ENCODE measurements at regions not wholly inside any gene's neighbourhood (a gene's known extent, or its start where the extent isn't known, plus 50 kb on each side); places are given as distances from the start of the nearest gene placed in this dataset.
"Not testable (repeated sequence)": the region's sequence is repeated elsewhere in the genome, so short reads cannot be mapped to it uniquely, and the experiment has no call there.

DNA sequence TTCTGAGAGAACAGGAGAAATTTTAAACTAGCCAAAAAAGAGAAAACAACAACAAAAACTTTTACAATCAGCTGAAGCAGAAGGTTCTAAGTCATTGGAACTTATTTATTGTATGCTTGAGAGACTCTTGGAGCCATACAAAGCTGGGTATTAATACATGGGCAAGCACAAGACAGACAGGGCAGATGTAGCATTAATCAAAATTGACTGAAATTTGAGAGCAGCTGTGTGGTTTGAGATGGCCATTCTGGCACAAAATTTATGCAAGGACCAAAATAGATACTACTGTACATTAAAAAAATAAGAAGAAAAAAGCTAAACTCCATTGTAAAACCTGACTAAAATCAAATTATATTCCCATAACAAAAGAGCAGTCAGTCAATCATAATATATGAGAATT is 892.5 kb downstream of the PLA2G4A start:
- no peak for DNase-seq
- no peak overlapping the region for H3K4me3 ChIP-seq (ENCODE audit: low read length)
- no peaks in the 10 kb centered on the region for H3K36me3 ChIP-seq (ENCODE audit: control insufficient read depth, insufficient read depth, low read length)
- no peaks in the 10 kb centered on the region for H3K9me3 ChIP-seq (ENCODE audit: control insufficient read depth, low read depth, low read length)
- no peak overlapping the region for H3K27ac ChIP-seq (ENCODE audit: low read length)
- no peaks in the 10 kb centered on the region for H3K27me3 ChIP-seq (ENCODE audit: control insufficient read depth, insufficient read depth, low read length)
- no peaks in the 10 kb centered on the region for H3K4me1 ChIP-seq (ENCODE audit: control insufficient read depth, insufficient read depth, low read length)

- WGBS (ENCODE audit: insufficient coverage, low lambda C conversion rate) = 75% methylated on average over 2 of the region's 2 CpGs
- Histone ChIP-seq H3K4me1 (ENCODE audit: control insufficient read depth, insufficient read depth, low read length) (no peaks in the 10 kb centered on the region), H3K27me3 (ENCODE audit: control insufficient read depth, insufficient read depth, low read length) (no peaks in the 10 kb centered on the region), H3K27ac (ENCODE audit: low read length) (no peak overlapping the region), H3K9me3 (ENCODE audit: control insufficient read depth, low read depth, low read length) (no peaks in the 10 kb centered on the region), H3K36me3 (ENCODE audit: control insufficient read depth, insufficient read depth, low read length) (no peaks in the 10 kb centered on the region), H3K4me3 (ENCODE audit: low read length) (no peak overlapping the region)
- no peak for DNase-seq
Measured at GRCh38 chr1:187725216-187725615, 896.5 kb downstream of the PLA2G4A start.

DNA sequence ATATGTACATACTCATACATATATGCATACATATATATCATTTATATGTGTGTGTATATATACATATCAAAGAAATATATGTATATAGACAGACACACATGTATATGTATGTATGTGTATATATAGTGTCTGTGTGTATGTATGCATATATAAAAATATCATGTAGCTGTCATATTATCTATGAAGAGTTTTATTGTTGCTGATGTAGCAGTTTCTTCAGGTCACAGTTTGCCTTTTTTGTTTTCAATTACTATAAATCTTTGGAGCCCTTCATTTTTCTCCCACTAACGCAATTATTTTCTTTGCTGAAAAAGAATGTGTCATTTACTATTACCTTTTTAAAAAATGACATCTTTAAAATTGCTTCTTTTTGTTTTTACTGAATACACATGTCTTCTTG is 904.5 kb downstream of the PLA2G4A start:
- H3K4me3 ChIP-seq (ENCODE audit: low read length) = no peak overlapping the region
- no peaks in the 10 kb centered on the region for H3K9me3 ChIP-seq (ENCODE audit: control insufficient read depth, low read depth, low read length)
- no peaks in the 10 kb centered on the region for H3K4me1 ChIP-seq (ENCODE audit: control insufficient read depth, insufficient read depth, low read length)
- no peak for DNase-seq
- H3K27ac ChIP-seq (ENCODE audit: low read length) = no peak overlapping the region
- H3K27me3 ChIP-seq (ENCODE audit: control insufficient read depth, insufficient read depth, low read length) = no peaks in the 10 kb centered on the region
- no peaks in the 10 kb centered on the region for H3K36me3 ChIP-seq (ENCODE audit: control insufficient read depth, insufficient read depth, low read length)
- 88% methylated on average over 1 of the region's 1 CpG for WGBS (ENCODE audit: insufficient coverage, low lambda C conversion rate)

DNA sequence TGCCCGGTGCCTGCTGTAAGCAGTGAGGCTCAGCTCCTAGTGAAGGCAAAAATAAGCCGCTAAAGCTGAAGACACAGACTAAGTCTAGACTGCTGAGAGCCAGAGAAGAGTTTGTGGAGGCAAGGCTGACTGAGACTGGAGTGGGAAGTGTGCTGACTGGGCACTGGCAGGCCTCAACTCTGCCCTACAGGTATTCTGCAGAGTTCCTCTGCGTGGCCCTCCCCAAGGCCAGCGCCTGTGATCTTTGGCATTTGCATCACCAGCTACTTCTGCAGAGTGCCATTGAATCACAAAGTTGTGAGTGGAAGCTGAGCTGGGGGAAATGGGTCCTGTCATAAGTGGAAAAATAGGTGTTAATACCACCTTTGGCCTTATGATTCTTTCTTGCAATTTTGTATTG is 905.7 kb downstream of the PLA2G4A start:
- Histone ChIP-seq H3K4me3 (ENCODE audit: low read length) (no peak overlapping the region), H3K9me3 (ENCODE audit: control insufficient read depth, low read depth, low read length) (no peaks in the 10 kb centered on the region), H3K4me1 (ENCODE audit: control insufficient read depth, insufficient read depth, low read length) (no peaks in the 10 kb centered on the region), H3K27me3 (ENCODE audit: control insufficient read depth, insufficient read depth, low read length) (no peaks in the 10 kb centered on the region), H3K27ac (ENCODE audit: low read length) (no peak overlapping the region), H3K36me3 (ENCODE audit: control insufficient read depth, insufficient read depth, low read length) (no peaks in the 10 kb centered on the region)
- WGBS (ENCODE audit: insufficient coverage, low lambda C conversion rate) = 100% methylated on average over 1 of the region's 4 CpGs
- no peak for DNase-seq

- no peaks in the 10 kb centered on the region for H3K4me1 ChIP-seq (ENCODE audit: control insufficient read depth, insufficient read depth, low read length)
- no peaks in the 10 kb centered on the region for H3K9me3 ChIP-seq (ENCODE audit: control insufficient read depth, low read depth, low read length)
- 100% methylated on average over 1 of the region's 1 CpG for WGBS (ENCODE audit: insufficient coverage, low lambda C conversion rate)
- no peak for DNase-seq
- H3K27me3 ChIP-seq (ENCODE audit: control insufficient read depth, insufficient read depth, low read length) = no peaks in the 10 kb centered on the region
- H3K4me3 ChIP-seq (ENCODE audit: low read length) = no peak overlapping the region
- H3K27ac ChIP-seq (ENCODE audit: low read length) = no peak overlapping the region
- H3K36me3 ChIP-seq (ENCODE audit: control insufficient read depth, insufficient read depth, low read length) = no peaks in the 10 kb centered on the region
Measured at GRCh38 chr1:187744665-187745064, 915.9 kb downstream of the PLA2G4A start.

DNA sequence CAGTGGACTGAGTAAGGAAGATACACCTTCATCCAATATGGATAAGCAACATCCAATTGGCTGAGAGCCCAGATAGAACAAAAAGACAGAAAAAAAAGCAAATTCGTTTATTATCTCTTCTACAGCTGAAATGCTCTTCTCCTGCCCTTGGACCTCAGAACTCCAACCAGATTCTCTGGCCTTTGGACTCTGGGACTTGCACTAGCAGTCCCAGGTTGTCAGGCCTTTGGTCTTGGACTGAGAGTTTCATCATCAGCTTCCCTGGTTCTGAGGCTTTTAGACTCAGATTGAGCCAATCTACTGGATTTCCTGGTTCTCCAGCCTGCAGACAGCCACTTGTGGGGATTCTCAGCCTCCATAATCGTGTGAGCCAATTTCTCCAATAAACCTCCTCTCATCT is 926.8 kb downstream of the PLA2G4A start:
- Histone ChIP-seq H3K9me3 (ENCODE audit: control insufficient read depth, low read depth, low read length) (no peaks in the 10 kb centered on the region), H3K36me3 (ENCODE audit: control insufficient read depth, insufficient read depth, low read length) (no peaks in the 10 kb centered on the region), H3K27me3 (ENCODE audit: control insufficient read depth, insufficient read depth, low read length) (no peaks in the 10 kb centered on the region), H3K4me3 (ENCODE audit: low read length) (no peak overlapping the region), H3K27ac (ENCODE audit: low read length) (no peak overlapping the region), H3K4me1 (ENCODE audit: control insufficient read depth, insufficient read depth, low read length) (no peaks in the 10 kb centered on the region)
- DNase-seq = no peak
- WGBS (ENCODE audit: insufficient coverage, low lambda C conversion rate) = 100% methylated on average over 1 of the region's 2 CpGs

- not testable (repeated sequence) for H3K36me3 ChIP-seq (ENCODE audit: control insufficient read depth, insufficient read depth, low read length); DNase-seq; H3K4me1 ChIP-seq (ENCODE audit: control insufficient read depth, insufficient read depth, low read length); H3K27me3 ChIP-seq (ENCODE audit: control insufficient read depth, insufficient read depth, low read length); H3K4me3 ChIP-seq (ENCODE audit: low read length); H3K27ac ChIP-seq (ENCODE audit: low read length); H3K9me3 ChIP-seq (ENCODE audit: control insufficient read depth, low read depth, low read length)
- 100% methylated on average over 1 of the region's 1 CpG for WGBS (ENCODE audit: insufficient coverage, low lambda C conversion rate)
Measured at GRCh38 chr1:187756684-187757083, 927.9 kb downstream of the PLA2G4A start.

- no peak for DNase-seq
- H3K27ac ChIP-seq (ENCODE audit: low read length) = no peak overlapping the region
Measured at GRCh38 chr1:187759825-187760333, 931.1 kb downstream of the PLA2G4A start.

DNA sequence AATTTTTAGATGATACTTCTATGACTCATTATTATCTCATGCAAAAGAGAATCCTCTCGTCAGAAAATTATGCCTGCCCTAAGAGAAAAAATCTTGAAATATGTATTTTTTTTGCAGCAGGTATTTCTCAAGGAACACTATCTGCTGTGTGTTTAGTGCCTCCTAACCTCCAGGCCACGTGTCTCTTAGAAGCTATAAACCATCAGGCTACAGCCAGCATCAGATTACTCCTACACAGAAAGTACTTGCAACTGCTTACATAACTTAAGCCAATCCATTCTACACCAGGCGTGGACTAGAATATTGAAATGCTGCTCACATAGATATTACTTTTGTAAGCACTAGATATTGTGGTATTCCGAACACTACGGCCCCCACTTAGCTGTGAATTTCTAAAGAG is 933.4 kb downstream of the PLA2G4A start:
- Histone ChIP-seq H3K4me3 (ENCODE audit: low read length) (no peak overlapping the region), H3K36me3 (ENCODE audit: control insufficient read depth, insufficient read depth, low read length) (no peaks in the 10 kb centered on the region), H3K9me3 (ENCODE audit: control insufficient read depth, low read depth, low read length) (no peaks in the 10 kb centered on the region), H3K27me3 (ENCODE audit: control insufficient read depth, insufficient read depth, low read length) (no peaks in the 10 kb centered on the region), H3K4me1 (ENCODE audit: control insufficient read depth, insufficient read depth, low read length) (no peaks in the 10 kb centered on the region), H3K27ac (ENCODE audit: low read length) (no peak overlapping the region)
- 33% methylated on average over 2 of the region's 5 CpGs for WGBS (ENCODE audit: insufficient coverage, low lambda C conversion rate)
- DNase-seq = no peak

More at GRCh38 chr1:187759825-187760333, 931.1 kb downstream of the PLA2G4A start:
- Histone ChIP-seq H3K9me3 (ENCODE audit: control insufficient read depth, low read depth, low read length) (no peaks in the 10 kb centered on the region), H3K4me1 (ENCODE audit: control insufficient read depth, insufficient read depth, low read length) (no peaks in the 10 kb centered on the region), H3K27me3 (ENCODE audit: control insufficient read depth, insufficient read depth, low read length) (no peaks in the 10 kb centered on the region), H3K36me3 (ENCODE audit: control insufficient read depth, insufficient read depth, low read length) (no peaks in the 10 kb centered on the region), H3K4me3 (ENCODE audit: low read length) (no peak overlapping the region)

- no peak overlapping the region for H3K27ac ChIP-seq (ENCODE audit: low read length)
- H3K27me3 ChIP-seq (ENCODE audit: control insufficient read depth, insufficient read depth, low read length) = no peaks in the 10 kb centered on the region
- H3K36me3 ChIP-seq (ENCODE audit: control insufficient read depth, insufficient read depth, low read length) = no peaks in the 10 kb centered on the region
- H3K4me3 ChIP-seq (ENCODE audit: low read length) = no peak overlapping the region
- DNase-seq = no peak
- no peaks in the 10 kb centered on the region for H3K4me1 ChIP-seq (ENCODE audit: control insufficient read depth, insufficient read depth, low read length)
- no peaks in the 10 kb centered on the region for H3K9me3 ChIP-seq (ENCODE audit: control insufficient read depth, low read depth, low read length)
Measured at GRCh38 chr1:187763465-187763864, 934.7 kb downstream of the PLA2G4A start.

GRCh38 chr1:187763976-187764375 is 935.2 kb downstream of the PLA2G4A start:
- H3K36me3 ChIP-seq (ENCODE audit: control insufficient read depth, insufficient read depth, low read length) = no peaks in the 10 kb centered on the region
- WGBS (ENCODE audit: insufficient coverage, low lambda C conversion rate) = no CpG with 5 or more reads among the region's 4 CpGs

More at GRCh38 chr1:187763976-187764375, 935.2 kb downstream of the PLA2G4A start:
- Histone ChIP-seq H3K4me1 (ENCODE audit: control insufficient read depth, insufficient read depth, low read length) (no peaks in the 10 kb centered on the region), H3K27me3 (ENCODE audit: control insufficient read depth, insufficient read depth, low read length) (no peaks in the 10 kb centered on the region), H3K4me3 (ENCODE audit: low read length) (no peak overlapping the region), H3K9me3 (ENCODE audit: control insufficient read depth, low read depth, low read length) (no peaks in the 10 kb centered on the region), H3K27ac (ENCODE audit: low read length) (no peak overlapping the region)
- no peak for DNase-seq
